Skeletal muscle tissue (tissue), 3 donors: ENCODE measurements at regions not wholly inside any gene's neighbourhood (a gene's known extent, or its start where the extent isn't known, plus 50 kb on each side); places are given as distances from the start of the nearest gene placed in this dataset.
"Not testable (repeated sequence)": the region's sequence is repeated elsewhere in the genome, so short reads cannot be mapped to it uniquely, and the experiment has no call there.

Source experiments
- H3K27ac ChIP-seq: one replicate; pipeline ENCODE4 v1.7.0; 2013; ENCODE audit warnings: mild to moderate bottlenecking, low read depth, low read length, inconsistent platforms
- H3K27me3 ChIP-seq, 3 donors: one replicate each; pipeline ENCODE4 v1.7.0; 2013; ENCODE audit warnings: low read length in 3 of 3; ENCODE audit not compliant: control insufficient read depth in 3 of 3, insufficient read depth in 3 of 3
- H3K36me3 ChIP-seq, 3 donors: one replicate each; pipeline ENCODE4 v1.7.0; 2013; ENCODE audit warnings: low read length in 3 of 3; ENCODE audit not compliant: control insufficient read depth in 3 of 3, insufficient read depth in 3 of 3
- H3K4me1 ChIP-seq, 3 donors: one replicate each; pipeline ENCODE4 v1.7.0; 2013; ENCODE audit warnings: low read length in 3 of 3, mild to moderate bottlenecking in 3 of 3; ENCODE audit not compliant: control insufficient read depth in 3 of 3, insufficient read depth in 3 of 3
- H3K4me3 ChIP-seq, 3 donors: one replicate each; pipeline ENCODE4 v1.7.0; 2013; ENCODE audit warnings: low read length in 3 of 3
- H3K9ac ChIP-seq, 3 donors: one replicate each; pipeline ENCODE4 v1.7.0; 2013; ENCODE audit warnings: low read length in 3 of 3, mild to moderate bottlenecking in 3 of 3, moderate library complexity in 2 of 3, low read depth in 1 of 3
- H3K9me3 ChIP-seq, 3 donors: one replicate each; pipeline ENCODE4 v1.7.0; 2013; ENCODE audit warnings: low read length in 3 of 3; ENCODE audit not compliant: control insufficient read depth in 3 of 3
- donor health status: Osteomylitis.

DNA sequence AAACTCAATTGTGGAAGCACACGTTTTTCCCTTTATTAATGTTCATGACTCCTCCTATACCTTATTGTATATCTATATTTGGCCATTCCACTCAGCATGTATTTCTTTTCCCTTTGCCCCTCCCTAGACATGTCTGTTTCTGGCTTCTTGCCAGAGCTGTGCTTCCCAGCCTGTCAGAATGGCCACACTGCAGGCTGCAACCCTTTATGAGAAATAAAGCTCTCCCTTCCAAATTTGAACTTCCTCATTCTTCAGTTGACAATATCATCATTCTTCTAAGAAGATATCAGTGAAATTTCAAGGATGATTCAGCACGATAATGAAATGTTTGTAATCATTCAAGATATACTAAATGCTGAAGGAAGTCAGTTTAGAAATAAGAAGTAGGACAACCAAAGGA is 107.6 kb upstream of the PRSS3 start:
- no peaks in the 10 kb centered on the region for H3K36me3 ChIP-seq
- no peaks in the 10 kb centered on the region for H3K27me3 ChIP-seq
- H3K27ac ChIP-seq: no peak overlapping the region
- no peaks in the 10 kb centered on the region for H3K9me3 ChIP-seq
- no peaks in the 10 kb centered on the region for H3K4me1 ChIP-seq
- no peak overlapping the region for H3K9ac ChIP-seq
- no peak overlapping the region for H3K4me3 ChIP-seq

GRCh38 chr9:33690143-33690933 is 105.0 kb upstream of the PRSS3 start:
- Histone ChIP-seq H3K27ac (no peak overlapping the region), H3K9ac (no peak overlapping the region), H3K9me3 (no peaks in the 10 kb centered on the region), H3K36me3 (no peaks in the 10 kb centered on the region), H3K27me3 (no peaks in the 10 kb centered on the region), H3K4me1 (no peaks in the 10 kb centered on the region), H3K4me3 (no peak overlapping the region)

DNA sequence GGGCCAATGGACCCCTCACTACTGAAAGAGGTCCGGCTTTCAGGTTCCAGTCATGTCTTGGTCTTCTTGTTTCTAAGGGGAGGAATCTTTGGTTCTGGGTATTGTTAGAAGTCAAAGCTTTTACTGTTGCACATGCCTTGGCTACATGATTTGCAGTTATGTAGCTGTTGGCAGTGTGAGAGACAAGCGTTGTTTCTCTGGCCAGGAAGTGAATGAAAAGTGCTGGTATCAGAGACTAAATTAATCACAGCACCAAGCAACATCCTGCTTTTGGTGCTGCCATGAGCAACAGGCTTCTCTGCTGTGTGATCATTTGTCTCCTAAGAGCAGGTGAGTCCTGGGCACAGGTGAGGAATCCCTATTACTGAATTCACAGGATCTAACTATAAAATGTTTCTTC is 100.1 kb upstream of the PRSS3 start:
- Histone ChIP-seq H3K9me3 (no peaks in the 10 kb centered on the region), H3K27me3 (no peaks in the 10 kb centered on the region), H3K36me3 (no peaks in the 10 kb centered on the region), H3K9ac (no peak overlapping the region), H3K27ac (no peak overlapping the region), H3K4me1 (no peaks in the 10 kb centered on the region), H3K4me3 (no peak overlapping the region)

GRCh38 chr9:33695856-33696255 is 99.5 kb upstream of the PRSS3 start:
- no peak overlapping the region for H3K4me3 ChIP-seq
- H3K36me3 ChIP-seq: no peaks in the 10 kb centered on the region
- no peaks in the 10 kb centered on the region for H3K27me3 ChIP-seq
- no peaks in the 10 kb centered on the region for H3K9me3 ChIP-seq
- H3K4me1 ChIP-seq: no peaks in the 10 kb centered on the region
- H3K27ac ChIP-seq: no peak overlapping the region
- H3K9ac ChIP-seq: no peak overlapping the region

DNA sequence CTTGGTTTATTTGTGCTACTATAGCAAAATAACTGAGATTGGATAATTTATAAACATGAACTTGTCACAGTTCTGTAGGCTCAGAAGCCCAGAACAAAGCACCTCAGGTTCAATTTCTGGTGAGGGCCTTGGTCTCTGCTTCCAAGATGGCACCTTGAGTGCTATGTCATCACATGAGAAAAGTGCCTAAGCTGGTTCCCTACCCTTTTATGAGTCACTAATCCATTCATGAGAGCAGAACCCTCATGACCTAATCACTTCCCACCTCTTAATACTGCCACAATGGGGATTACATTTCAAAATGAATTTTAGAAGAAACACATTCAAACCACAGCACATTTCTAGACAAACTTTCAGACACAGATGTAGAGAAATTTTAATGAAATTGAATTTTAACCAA is 98.2 kb upstream of the PRSS3 start:
- Histone ChIP-seq H3K9me3 (no peaks in the 10 kb centered on the region), H3K27me3 (no peaks in the 10 kb centered on the region), H3K27ac (no peak overlapping the region), H3K4me3 (no peak overlapping the region), H3K4me1 (no peaks in the 10 kb centered on the region), H3K9ac (no peak overlapping the region), H3K36me3 (no peaks in the 10 kb centered on the region)

- no peaks in the 10 kb centered on the region for H3K27me3 ChIP-seq
Observed at GRCh38 chr9:33698267-33698666, 97.1 kb upstream of the PRSS3 start.

DNA sequence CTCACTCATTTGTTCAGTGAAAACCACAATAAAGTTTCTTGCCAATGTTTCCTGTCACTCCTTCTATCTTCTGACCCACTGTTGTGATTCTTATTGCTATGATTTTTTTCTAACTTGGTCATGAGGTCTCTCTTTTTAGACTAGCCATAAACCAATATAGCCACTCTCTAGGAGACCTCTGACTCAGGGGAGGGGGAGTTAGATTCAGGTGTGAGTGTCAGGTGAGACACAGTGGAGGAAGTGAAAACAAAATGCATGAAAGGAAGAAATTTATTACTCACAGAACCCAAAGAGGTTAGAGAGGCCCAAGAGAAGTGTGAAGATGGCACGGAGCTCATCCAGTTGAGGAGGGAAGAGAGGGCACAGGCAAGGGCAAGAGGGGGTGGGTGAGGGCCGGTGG is 94.4 kb upstream of the PRSS3 start:
- H3K9me3 ChIP-seq, H3K4me1 ChIP-seq, H3K4me3 ChIP-seq, H3K27me3 ChIP-seq, H3K27ac ChIP-seq, H3K36me3 ChIP-seq, H3K9ac ChIP-seq: not testable (repeated sequence)

More at GRCh38 chr9:33698267-33698666, 97.1 kb upstream of the PRSS3 start:
- Histone ChIP-seq H3K9ac (no peak overlapping the region), H3K36me3 (no peaks in the 10 kb centered on the region), H3K4me1 (no peaks in the 10 kb centered on the region), H3K9me3 (no peaks in the 10 kb centered on the region), H3K4me3 (no peak overlapping the region), H3K27ac (no peak overlapping the region)

GRCh38 chr9:33703430-33704102 is 91.8 kb upstream of the PRSS3 start:
- Histone ChIP-seq H3K27ac (no peak overlapping the region), H3K4me1 (no peaks in the 10 kb centered on the region), H3K9ac (no peak overlapping the region), H3K27me3 (no peaks in the 10 kb centered on the region), H3K36me3 (no peaks in the 10 kb centered on the region), H3K9me3 (no peaks in the 10 kb centered on the region), H3K4me3 (no peak overlapping the region)

- H3K4me1 ChIP-seq, H3K4me3 ChIP-seq, H3K27me3 ChIP-seq, H3K36me3 ChIP-seq, H3K27ac ChIP-seq, H3K9ac ChIP-seq, H3K9me3 ChIP-seq: not testable (repeated sequence)
Observed at GRCh38 chr9:33705440-33705839, 89.9 kb upstream of the PRSS3 start.

- H3K27me3 ChIP-seq: no peaks in the 10 kb centered on the region
- H3K4me1 ChIP-seq: no peaks in the 10 kb centered on the region
- H3K4me3 ChIP-seq: no peak overlapping the region
- no peak overlapping the region for H3K9ac ChIP-seq
- no peaks in the 10 kb centered on the region for H3K36me3 ChIP-seq
- no peak overlapping the region for H3K27ac ChIP-seq
- H3K9me3 ChIP-seq: no peaks in the 10 kb centered on the region
Observed at GRCh38 chr9:33708441-33708840, 86.9 kb upstream of the PRSS3 start.
